Activated CD8-positive, alpha-beta memory T cell treated with anti-CD3 and anti-CD28 coated beads, Interleukin-2, amount 10 ng/mL, durations not matched to agents 7 days and 5 days (primary cell): ENCODE measurements at regions not wholly inside any gene's neighbourhood (a gene's known extent, or its start where the extent isn't known, plus 50 kb on each side); places are given as distances from the start of the nearest gene placed in this dataset.

ENCODE experiments used
- ATAC-seq: fragments of 150-1000 bp; cut with Tn5 transposase; one replicate; pipeline ENCODE4 v1.10.0; 2021; ENCODE audit warnings: moderate library complexity
- CTCF ChIA-PET: fragments of 350-600 bp; sonication (Branson Sonifier 250); formaldehyde crosslinking; loops from one replicate; lab custom pipeline; 2021; ENCODE audit warnings: antibody characterized with exemption; lab: Charles Lee
- DNase-seq: peaks from one replicate; pipeline ENCODE4 v3.0.0-alpha.2; 2020
- H3K27ac Mint-ChIP-seq: one replicate; pipeline ENCODE4 v1.8.0; 2021; ENCODE audit warnings: mild to moderate bottlenecking, mixed read lengths
- H3K27me3 Mint-ChIP-seq: one replicate; pipeline ENCODE4 v1.8.0; 2021; ENCODE audit warnings: mixed read lengths
- H3K36me3 Mint-ChIP-seq: one replicate; pipeline ENCODE4 v1.8.0; 2021; ENCODE audit warnings: mild to moderate bottlenecking, mixed read lengths
- H3K4me1 Mint-ChIP-seq: one replicate; pipeline ENCODE4 v1.8.0; 2021; ENCODE audit warnings: mixed read lengths
- H3K4me3 Mint-ChIP-seq: one replicate; pipeline ENCODE4 v1.8.0; 2021; ENCODE audit warnings: mild to moderate bottlenecking, moderate library complexity, mixed read lengths
- H3K9me3 Mint-ChIP-seq: one replicate; pipeline ENCODE4 v1.8.0; 2022; ENCODE audit warnings: low read depth, mixed read lengths

DNA sequence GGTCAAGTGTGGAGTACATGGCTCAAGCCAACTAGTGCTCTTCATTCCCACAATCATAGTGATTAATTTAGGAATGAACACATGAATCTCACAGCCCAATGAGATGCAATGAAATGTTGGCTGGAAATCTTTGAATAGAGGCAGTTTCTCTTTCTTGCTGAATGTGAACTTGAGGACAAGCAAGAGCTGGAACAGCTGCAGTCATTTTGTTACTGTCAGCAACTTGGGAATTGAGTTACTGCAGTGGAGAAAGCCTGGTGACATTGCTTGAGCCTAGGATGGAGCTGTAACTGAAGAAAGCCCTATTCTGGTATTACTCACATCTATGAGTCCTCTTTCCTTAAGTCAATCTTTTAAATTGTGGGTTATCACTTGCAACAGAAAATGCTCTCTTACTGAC is 62.3 kb downstream of the YIPF5 start:
- CTCF ChIA-PET = no interaction called here
- DNase-seq (no peak), ATAC-seq (no peak)
- Mint-ChIP-seq H3K4me3 (no peak overlapping the region), H3K9me3 (no peaks in the 10 kb centered on the region), H3K27me3 (peaks cover 16% of the 10 kb centered on the region), H3K4me1 (peaks cover 3% of the 10 kb centered on the region), H3K36me3 (no peaks in the 10 kb centered on the region), H3K27ac (no peak overlapping the region)
